ENCODE measurements at regions not wholly inside any gene's neighbourhood (a gene's known extent, or its start where the extent isn't known, plus 50 kb on each side); places are given as distances from the start of the nearest gene placed in this dataset.

DNA sequence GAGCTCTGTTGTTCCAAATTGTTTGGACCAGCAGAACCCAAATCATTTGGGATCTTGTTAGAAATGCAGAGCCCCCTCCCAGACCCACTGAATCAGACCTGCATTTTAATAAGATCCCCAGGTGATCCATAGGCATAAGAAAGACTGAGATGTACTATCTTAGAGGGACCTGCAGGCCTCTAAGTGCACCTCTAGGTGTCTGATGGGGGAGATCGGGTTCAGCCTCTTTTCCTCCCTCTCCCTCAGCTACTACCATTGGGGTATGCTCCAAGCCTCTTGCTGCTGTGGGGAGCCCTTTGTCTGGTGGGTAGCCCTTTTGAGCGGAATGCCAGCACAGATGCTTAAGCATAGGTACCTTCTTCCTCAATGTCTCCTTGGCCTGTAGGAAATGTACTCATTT, 63.8 kb upstream of the RPS6KA3 start:
- TF ChIP-seq, protein P1, sequence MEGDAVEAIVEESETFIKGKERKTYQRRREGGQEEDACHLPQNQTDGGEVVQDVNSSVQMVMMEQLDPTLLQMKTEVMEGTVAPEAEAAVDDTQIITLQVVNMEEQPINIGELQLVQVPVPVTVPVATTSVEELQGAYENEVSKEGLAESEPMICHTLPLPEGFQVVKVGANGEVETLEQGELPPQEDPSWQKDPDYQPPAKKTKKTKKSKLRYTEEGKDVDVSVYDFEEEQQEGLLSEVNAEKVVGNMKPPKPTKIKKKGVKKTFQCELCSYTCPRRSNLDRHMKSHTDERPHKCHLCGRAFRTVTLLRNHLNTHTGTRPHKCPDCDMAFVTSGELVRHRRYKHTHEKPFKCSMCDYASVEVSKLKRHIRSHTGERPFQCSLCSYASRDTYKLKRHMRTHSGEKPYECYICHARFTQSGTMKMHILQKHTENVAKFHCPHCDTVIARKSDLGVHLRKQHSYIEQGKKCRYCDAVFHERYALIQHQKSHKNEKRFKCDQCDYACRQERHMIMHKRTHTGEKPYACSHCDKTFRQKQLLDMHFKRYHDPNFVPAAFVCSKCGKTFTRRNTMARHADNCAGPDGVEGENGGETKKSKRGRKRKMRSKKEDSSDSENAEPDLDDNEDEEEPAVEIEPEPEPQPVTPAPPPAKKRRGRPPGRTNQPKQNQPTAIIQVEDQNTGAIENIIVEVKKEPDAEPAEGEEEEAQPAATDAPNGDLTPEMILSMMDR (IDR thresholded peaks at IDR 0.05; ENCODE audit: low read depth, low read length) = no peak
- in situ Hi-C loops (cut with HindIII; ENCODE audit: low sequenced_read_pairs) = no loop called here
- H3K4me3 ChIP-seq (ENCODE audit: low read depth, low read length) = no peak overlapping the region
- DNase-seq (ENCODE audit: low read depth, low spot score) = no peak

DNA sequence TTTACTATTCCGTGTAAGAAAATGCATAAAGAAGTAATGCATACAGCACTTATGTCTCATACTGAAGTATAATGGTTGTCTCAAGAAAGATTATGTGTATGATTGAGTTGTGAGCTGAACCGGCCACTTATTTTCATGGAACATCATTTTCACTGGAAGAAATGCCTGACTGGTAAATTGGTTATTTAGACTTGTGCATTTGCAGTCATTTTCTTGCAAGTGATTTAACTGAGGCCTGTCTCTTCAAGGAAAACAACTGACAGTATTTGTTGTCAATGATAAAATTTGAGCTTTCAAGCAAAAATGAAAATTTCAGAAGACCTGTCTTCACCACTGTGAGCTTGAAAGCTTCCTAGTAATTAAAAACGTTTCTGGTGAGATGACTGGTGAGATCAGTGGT, 62.7 kb upstream of the RPS6KA3 start:
- TF ChIP-seq, protein P1 (IDR thresholded peaks at IDR 0.05; ENCODE audit: low read depth, low read length) = no peak
- H3K4me3 ChIP-seq (ENCODE audit: low read depth, low read length) = no peak overlapping the region
- in situ Hi-C loops (cut with HindIII; ENCODE audit: low sequenced_read_pairs) = no loop called here
- no peak for DNase-seq (ENCODE audit: low read depth, low spot score)

DNA sequence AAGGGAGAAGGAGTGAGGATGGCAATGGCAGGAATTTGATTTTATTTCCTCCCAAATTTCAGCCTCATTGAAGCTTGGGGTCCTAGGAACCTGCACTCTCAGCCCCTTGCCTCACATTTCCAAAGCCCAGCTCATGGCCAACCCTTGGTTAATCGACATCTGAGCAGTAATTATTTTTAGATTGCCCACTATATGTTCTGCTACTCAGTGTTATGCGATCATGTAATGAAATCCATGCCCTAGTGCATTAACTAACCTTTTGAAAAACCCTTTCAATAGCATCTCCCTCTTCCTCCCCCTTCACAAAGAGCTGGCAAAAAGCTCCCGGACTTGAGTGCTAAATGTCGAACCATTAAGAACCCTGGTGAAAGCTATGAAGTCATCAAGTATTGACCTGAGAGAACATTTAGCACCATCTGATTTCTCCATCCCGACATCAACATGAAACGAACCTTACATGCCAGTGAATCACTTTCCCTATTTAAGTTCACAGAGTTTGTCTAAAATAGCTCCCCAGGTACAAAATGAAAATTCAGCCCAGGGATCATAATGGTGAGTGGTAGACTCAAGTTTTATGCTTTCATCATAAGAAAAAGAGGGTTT, 59.2 kb upstream of the RPS6KA3 start:
- H3K4me3 ChIP-seq (ENCODE audit: low read depth, low read length) = no peak overlapping the region
- in situ Hi-C loops (cut with HindIII; ENCODE audit: low sequenced_read_pairs) = no loop called here
- TF ChIP-seq, protein P1 (IDR thresholded peaks at IDR 0.05; ENCODE audit: low read depth, low read length) = no peak
- DNase-seq (ENCODE audit: low read depth, low spot score) = no peak

DNA sequence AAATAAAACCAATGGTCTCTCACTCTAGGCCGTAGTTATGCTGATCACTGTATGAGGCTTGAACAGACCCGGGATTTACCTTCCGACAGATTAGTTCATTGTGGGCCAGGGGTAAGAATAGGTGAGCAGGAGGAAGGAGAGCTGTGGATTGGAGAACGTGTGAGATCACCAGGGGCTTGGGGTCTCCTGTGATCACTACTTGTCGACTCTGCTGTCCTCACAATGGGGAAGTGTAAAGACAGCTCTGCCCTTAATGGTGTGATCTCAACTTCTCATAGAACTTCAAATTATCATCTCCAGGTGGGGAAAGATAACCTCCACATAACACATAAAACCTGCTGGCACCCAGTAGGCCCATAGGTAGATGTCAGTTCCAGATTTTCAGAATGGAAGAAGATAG, 56.2 kb upstream of the RPS6KA3 start:
- in situ Hi-C loops (cut with HindIII; ENCODE audit: low sequenced_read_pairs) = no loop called here
- TF ChIP-seq, protein P1 (IDR thresholded peaks at IDR 0.05; ENCODE audit: low read depth, low read length) = no peak
- H3K4me3 ChIP-seq (ENCODE audit: low read depth, low read length) = no peak overlapping the region
- no peak for DNase-seq (ENCODE audit: low read depth, low spot score)

DNA sequence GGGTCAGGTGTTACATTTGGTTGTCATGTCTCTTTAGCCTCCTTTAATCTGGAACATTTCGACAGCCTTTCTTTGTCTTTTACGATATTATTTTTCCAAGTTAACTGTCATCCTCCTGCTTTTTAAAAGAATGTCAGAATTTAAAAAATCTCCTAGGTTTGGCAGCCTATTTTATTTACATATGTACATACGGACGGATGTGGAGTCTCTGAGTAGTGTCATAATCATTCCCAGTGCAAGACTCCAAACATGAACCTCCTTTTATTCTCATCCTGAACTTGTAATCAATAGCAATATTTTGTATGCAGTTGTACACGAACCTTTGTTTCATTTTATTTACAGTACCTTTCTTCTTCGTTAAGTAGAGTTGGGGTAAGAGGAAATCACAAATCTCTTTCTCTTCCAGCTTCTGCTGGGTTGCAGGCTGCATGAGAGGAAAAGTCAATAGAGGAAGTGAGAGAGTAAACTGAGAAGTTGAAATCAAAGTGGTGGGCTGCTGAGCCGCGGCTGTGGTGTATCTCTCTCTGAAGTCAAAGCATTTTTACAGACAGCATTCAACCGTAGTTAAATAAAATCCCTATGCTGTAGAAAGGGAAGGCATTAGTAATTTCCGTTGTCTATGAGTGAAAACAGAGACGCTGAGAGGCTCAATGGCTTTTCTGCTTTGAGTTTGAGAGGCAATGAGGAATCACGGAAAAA, 53.9 kb upstream of the RPS6KA3 start:
- no peak overlapping the region for H3K4me3 ChIP-seq (ENCODE audit: low read depth, low read length)
- TF ChIP-seq, protein P1 (IDR thresholded peaks at IDR 0.05; ENCODE audit: low read depth, low read length) = no peak
- in situ Hi-C loops (cut with HindIII; ENCODE audit: low sequenced_read_pairs) = no loop called here
- no peak for DNase-seq (ENCODE audit: low read depth, low spot score)

DNA sequence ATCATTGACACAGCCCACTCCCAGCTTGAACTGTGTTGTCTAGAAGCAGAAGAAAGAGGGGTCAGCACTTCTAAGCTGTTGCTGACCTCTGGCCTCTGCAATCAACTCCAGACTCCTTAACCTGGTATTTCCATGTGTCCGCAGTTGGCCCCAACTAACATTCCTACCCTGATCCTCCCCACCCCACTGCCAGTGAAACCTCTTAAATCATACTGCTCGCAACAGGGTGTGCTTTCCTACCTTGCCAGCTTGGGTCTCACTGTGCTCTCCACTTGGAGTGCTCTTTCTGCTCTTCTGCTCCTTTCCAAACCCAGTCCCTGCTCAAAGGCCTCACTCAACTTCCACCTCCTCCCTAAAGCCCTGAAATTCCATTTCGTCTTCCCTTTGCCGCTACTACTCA, 52.3 kb upstream of the RPS6KA3 start:
- no peak for DNase-seq (ENCODE audit: low read depth, low spot score)
- no peak overlapping the region for H3K4me3 ChIP-seq (ENCODE audit: low read depth, low read length)
- in situ Hi-C loops (cut with HindIII; ENCODE audit: low sequenced_read_pairs) = no loop called here
- TF ChIP-seq, protein P1 (IDR thresholded peaks at IDR 0.05; ENCODE audit: low read depth, low read length) = no peak
